SK-N-MC (cell line): ENCODE measurements at regions not wholly inside any gene's neighbourhood (a gene's known extent, or its start where the extent isn't known, plus 50 kb on each side); places are given as distances from the start of the nearest gene placed in this dataset.
"Not testable (repeated sequence)": the region's sequence is repeated elsewhere in the genome, so short reads cannot be mapped to it uniquely, and the experiment has no call there.

ENCODE experiments used
- DNase-seq: peaks from one replicate; pipeline ENCODE4 v3.0.0-alpha.2; 2011; ENCODE audit warnings: low read depth, low spot score
- H3K27ac ChIP-seq: fragments of 200-600 bp; sonication (generic); 2 replicates; pipeline ENCODE4 v1.5.1; 2016; ENCODE audit warnings: mixed run types
- H3K36me3 ChIP-seq: fragments of 200-600 bp; sonication (generic); 2 replicates; pipeline ENCODE4 v1.6.1; 2017; ENCODE audit warnings: antibody characterized with exemption, low read length, mixed read lengths; ENCODE audit not compliant: insufficient read depth
- H3K4me3 ChIP-seq: fragments of 200-600 bp; sonication (generic); 2 replicates; pipeline ENCODE4 v1.5.1; 2016
- H3K9ac ChIP-seq: fragments of 200-600 bp; sonication (generic); 2 replicates; pipeline ENCODE4 v1.8.0; 2017; ENCODE audit warnings: mixed run types, mixed read lengths; ENCODE audit not compliant: insufficient read length
- H3K9me3 ChIP-seq: fragments of 200-600 bp; sonication (generic); 2 replicates; pipeline ENCODE4 v1.6.1; 2017; ENCODE audit warnings: low read depth, mild to moderate bottlenecking, antibody characterized with exemption, low read length, moderate library complexity, mixed read lengths
- EZH2 ChIP-seq: fragments of 200-600 bp; sonication (generic); IDR thresholded peaks from one replicate; pipeline ENCODE4 v1.6.1; 2017; ENCODE audit warnings: antibody characterized with exemption
- FOXP2 ChIP-seq: optimal IDR thresholded peaks from 2 replicates; pipeline ENCODE3; 2011; ENCODE audit warnings: mild to moderate bottlenecking, moderate library complexity; ENCODE audit not compliant: insufficient read depth; ENCODE audit errors: extremely low read length, control extremely low read depth
- POLR2AphosphoS5 ChIP-seq: IDR thresholded peaks from 2 replicates; pipeline ENCODE4 v1.6.1; 2012; ENCODE audit warnings: mild to moderate bottlenecking, low read depth, low read length, borderline replicate concordance

DNA sequence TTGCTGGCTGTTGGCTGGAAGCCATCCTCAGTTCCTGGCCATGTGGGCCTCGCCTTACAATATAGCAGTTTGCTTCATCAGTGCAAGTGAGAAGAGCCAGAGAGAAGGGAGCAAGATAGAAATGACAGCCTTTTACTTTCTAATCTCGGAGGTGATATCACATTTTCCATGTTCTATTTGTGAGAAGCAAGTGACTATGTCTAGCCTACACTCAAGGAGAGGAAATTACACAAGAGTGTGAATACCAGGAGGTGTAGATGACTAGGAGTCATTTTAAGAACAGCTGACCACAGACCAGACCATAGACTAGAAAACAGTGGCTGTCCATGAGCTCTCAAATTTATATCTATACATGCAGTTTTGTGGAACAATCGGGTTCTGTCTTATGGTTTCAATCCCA is 163.0 kb upstream of the NRXN3 start:
- Histone ChIP-seq H3K36me3 (no peaks in the 10 kb centered on the region), H3K27ac (no peak overlapping the region), H3K9me3 (no peaks in the 10 kb centered on the region), H3K4me3 (no peak overlapping the region), H3K9ac (no peak overlapping the region)
- DNase-seq: no peak
- TF ChIP-seq POLR2AphosphoS5: no peak
- no peak for TF ChIP-seq FOXP2
- no peak for TF ChIP-seq EZH2

DNA sequence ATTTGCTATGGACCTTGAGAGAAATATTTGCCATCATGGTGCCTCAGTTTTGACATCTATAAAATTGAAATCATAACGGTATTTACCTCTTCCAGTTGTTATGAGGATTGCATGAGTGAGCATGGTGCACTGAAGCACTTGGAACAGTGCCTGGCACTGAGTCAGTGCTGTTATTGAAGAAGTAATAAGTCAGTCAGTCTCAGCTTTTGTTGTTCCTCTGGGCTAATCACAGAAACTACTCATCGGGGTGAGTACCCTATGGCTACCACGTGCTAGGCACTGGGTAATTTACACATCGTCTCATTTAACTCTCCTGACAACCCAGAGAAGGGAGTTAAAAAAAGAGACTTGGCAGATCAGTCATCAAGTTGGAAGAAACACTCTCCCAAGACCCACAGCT is 159.5 kb upstream of the NRXN3 start:
- TF ChIP-seq EZH2 (no peak), FOXP2 (no peak), POLR2AphosphoS5 (no peak)
- H3K9ac ChIP-seq: no peak overlapping the region
- no peak overlapping the region for H3K27ac ChIP-seq
- H3K4me3 ChIP-seq: no peak overlapping the region
- no peaks in the 10 kb centered on the region for H3K36me3 ChIP-seq
- DNase-seq: no peak
- no peaks in the 10 kb centered on the region for H3K9me3 ChIP-seq

DNA sequence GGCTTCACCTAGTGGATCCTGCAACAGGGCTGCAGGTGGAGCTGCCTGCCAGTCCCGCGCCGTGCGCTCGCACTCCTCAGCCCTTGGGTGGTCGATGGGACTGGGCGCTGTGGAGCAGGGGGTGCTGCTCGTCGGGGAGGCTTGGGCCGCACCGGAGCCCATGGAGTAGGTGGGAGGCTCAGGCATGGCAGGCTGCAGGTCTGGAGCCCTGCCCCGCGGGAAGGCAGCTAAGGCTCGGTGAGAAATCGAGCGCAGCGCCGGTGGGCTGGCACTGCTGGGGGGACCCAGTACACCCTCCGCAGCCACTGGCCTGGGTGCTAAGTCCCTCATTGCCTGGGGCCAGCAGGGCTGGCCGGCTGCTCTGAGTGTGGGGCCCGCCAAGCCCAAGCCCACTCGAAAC is 156.3 kb upstream of the NRXN3 start:
- H3K36me3 ChIP-seq, H3K27ac ChIP-seq, H3K9me3 ChIP-seq, H3K4me3 ChIP-seq, H3K9ac ChIP-seq, DNase-seq: not testable (repeated sequence)

DNA sequence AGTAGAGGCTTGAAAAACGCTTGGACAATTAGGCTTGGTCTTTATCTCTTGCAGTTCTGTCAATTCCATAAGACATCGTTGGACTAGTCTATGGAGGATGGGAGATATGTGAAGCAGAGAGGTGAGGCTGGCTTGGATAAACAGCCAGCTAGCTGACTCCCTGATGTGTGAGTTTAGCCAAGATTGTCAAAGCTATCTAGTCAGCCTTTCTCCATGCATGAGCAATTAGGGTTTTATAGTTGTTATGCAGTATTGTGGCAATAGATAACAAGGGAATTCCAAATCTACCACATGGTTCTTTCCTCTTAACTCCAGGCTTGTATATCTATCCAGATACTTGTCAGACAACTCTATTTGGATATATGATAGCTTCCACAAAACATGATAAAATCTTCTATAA is 153.6 kb upstream of the NRXN3 start:
- Histone ChIP-seq H3K27ac (no peak overlapping the region), H3K9ac (no peak overlapping the region), H3K36me3 (no peaks in the 10 kb centered on the region), H3K4me3 (no peak overlapping the region), H3K9me3 (no peaks in the 10 kb centered on the region)
- no peak for TF ChIP-seq POLR2AphosphoS5
- TF ChIP-seq FOXP2: no peak
- no peak for TF ChIP-seq EZH2
- no peak for DNase-seq

DNA sequence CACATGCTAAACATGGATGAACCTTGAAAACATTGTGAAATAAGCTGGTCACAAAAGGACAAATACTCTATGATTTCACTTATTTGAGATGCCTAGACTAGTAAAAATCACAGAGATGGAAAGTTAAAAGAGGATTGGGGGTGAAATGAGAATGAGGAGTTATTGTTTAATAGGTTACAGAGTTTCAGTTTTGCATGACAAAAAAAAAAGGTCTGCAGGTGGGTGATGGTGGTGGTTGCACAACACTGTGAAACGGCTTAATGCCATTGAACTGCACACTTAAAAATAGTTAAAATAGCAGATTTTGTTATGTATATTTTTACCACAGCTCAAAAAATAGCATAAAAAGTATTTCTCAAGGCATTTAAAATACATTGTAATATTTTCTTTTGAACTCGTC is 151.9 kb upstream of the NRXN3 start:
- Histone ChIP-seq H3K4me3 (no peak overlapping the region), H3K9ac (no peak overlapping the region), H3K36me3 (no peaks in the 10 kb centered on the region), H3K9me3 (no peaks in the 10 kb centered on the region), H3K27ac (no peak overlapping the region)
- TF ChIP-seq POLR2AphosphoS5 (no peak), EZH2 (no peak), FOXP2 (no peak)
- DNase-seq: no peak

DNA sequence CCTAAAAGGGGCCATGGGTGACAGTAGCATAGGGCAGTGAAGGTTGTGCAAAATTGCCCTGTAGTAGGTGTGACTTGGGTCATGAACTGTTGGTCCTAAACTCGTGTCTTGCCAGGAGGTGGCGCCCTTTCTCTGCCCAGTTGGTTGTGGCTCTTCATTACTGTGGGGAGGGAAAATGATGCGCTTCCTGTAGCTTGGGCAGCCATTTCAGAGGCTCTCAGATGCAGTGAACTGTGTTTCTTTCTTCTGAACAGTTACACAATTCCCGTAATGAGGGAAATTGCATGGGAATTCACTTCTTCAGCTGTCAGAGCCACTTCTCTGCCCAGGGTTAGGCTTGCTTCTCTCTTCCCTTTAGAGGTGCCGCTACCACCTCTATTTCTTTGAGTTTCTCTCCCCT is 148.1 kb upstream of the NRXN3 start:
- Histone ChIP-seq H3K27ac (no peak overlapping the region), H3K4me3 (no peak overlapping the region), H3K9me3 (no peaks in the 10 kb centered on the region), H3K36me3 (no peaks in the 10 kb centered on the region), H3K9ac (no peak overlapping the region)
- peak; percentile 18 for DNase-seq
- no peak for TF ChIP-seq EZH2
- TF ChIP-seq POLR2AphosphoS5: no peak
- TF ChIP-seq FOXP2: no peak

DNA sequence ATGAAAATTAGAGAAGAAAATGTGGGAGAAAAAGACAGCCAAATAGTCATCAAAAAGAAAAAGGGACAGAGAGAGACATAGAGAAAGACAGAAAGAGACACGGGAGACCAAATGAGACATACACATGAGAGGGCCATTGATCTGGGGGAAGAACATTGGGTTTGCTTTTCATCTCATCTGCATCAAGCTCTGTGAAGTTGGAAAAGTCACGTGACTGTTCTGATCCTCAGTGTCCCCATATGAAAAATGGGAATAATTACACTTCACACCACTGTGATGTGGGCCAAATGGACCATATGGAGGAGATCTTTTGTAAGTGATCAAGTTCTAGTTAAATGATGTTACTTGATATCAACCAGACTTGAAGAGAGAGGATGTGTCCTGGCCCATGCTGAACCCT is 147.1 kb upstream of the NRXN3 start:
- Histone ChIP-seq H3K9me3 (no peaks in the 10 kb centered on the region), H3K4me3 (no peak overlapping the region), H3K9ac (no peak overlapping the region), H3K36me3 (no peaks in the 10 kb centered on the region), H3K27ac (no peak overlapping the region)
- DNase-seq: no peak
- TF ChIP-seq EZH2 (no peak), POLR2AphosphoS5 (no peak), FOXP2 (no peak)

DNA sequence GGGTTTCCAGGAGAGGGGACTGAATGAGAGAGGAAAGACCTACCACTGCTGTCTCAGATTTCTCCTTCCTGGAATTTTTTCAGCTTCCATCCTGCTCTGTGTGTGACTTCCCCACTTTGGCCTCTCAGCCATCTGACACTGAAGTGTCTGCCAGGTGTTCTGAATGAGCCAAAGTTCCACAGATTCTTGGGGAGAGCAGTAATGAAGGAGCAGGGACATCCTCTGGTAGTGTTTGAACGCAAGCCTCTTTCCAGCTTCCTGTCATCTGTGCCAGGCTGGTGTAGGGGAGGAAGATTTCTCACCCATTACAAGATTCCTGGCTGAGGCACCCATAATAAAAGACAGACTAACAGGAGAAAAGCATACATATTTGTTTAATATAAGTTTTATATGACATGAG is 141.7 kb upstream of the NRXN3 start:
- Histone ChIP-seq H3K9ac (no peak overlapping the region), H3K36me3 (no peaks in the 10 kb centered on the region), H3K27ac (no peak overlapping the region), H3K9me3 (no peaks in the 10 kb centered on the region), H3K4me3 (no peak overlapping the region)
- TF ChIP-seq FOXP2: no peak
- TF ChIP-seq EZH2: no peak
- no peak for TF ChIP-seq POLR2AphosphoS5
- no peak for DNase-seq

DNA sequence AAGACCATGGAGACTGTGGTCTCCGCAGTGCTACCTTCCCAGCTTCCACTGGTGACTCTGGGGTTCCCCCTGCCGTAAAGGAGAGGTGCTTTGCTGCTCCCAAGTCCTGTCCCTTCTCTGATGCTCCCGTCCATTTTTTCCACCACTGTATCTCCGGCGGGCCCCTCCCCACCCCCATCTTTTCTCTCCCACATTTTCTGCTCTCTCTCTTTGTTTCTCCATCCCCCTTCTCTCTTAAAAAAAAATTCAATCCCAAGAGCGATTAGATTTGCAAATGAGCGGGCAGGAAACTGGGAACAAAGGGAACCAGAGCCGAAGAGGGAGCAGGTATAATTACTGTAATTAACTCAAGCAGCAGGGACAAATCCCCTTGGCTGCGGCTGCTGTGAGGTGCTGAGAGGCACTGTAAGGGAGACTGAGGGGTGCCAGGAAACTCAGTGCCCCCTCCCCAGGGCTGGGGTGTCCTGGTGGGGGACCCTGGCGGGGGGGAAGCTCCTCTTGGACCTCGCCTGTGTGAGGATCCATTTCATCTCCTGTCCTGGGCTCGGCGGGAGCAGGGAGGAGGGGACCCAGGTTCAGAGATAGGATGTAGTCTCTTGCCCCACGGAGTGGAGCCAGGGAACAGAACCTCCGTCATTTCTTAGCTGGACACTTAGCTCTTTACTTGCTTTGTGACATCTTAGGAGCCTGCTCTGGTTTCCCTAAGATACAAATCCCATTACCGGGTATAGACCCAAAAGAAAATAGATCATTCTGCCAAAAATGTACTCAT is 140.4 kb upstream of the NRXN3 start:
- H3K9ac ChIP-seq: no peak overlapping the region
- H3K4me3 ChIP-seq: no peak overlapping the region
- DNase-seq: no peak
- no peak overlapping the region for H3K27ac ChIP-seq
- H3K36me3 ChIP-seq: no peaks in the 10 kb centered on the region
- TF ChIP-seq FOXP2: no peak
- TF ChIP-seq POLR2AphosphoS5: no peak
- TF ChIP-seq EZH2: no peak
- no peaks in the 10 kb centered on the region for H3K9me3 ChIP-seq
